H1 (cell line): ENCODE measurements at regions not wholly inside any gene's neighbourhood (a gene's known extent, or its start where the extent isn't known, plus 50 kb on each side); places are given as distances from the start of the nearest gene placed in this dataset.

Source experiments
- CTCF ChIA-PET: fragments of 300-600 bp; sonication (Branson Sonifier 250); formaldehyde crosslinking; loops from one replicate; lab custom pipeline; 2021; ENCODE audit not compliant: partially characterized antibody; lab: Charles Lee
- POLR2A ChIA-PET: fragments of 300-600 bp; sonication (Branson Sonifier 250); formaldehyde crosslinking; loops from one replicate; lab custom pipeline; 2021; ENCODE audit warnings: inconsistent platforms; ENCODE audit not compliant: partially characterized antibody; lab: Charles Lee
- DNase-seq, 2 experiments: peaks; one replicate each; pipeline versions ENCODE4 v3.0.0 to v3.0.0-alpha.2; 2010 to 2022; ENCODE audit warnings: low spot score in 2 of 2, low read depth in 1 of 2, mixed read lengths in 1 of 2
- FAIRE-seq: peaks from 2 replicates; lab custom pipeline; 2011; peaks lifted over from hg19 to GRCh38; lab: Jason Lieb, UNC
- H2AFZ ChIP-seq: 2 replicates; pipeline ENCODE4 v1.8.1; 2012; ENCODE audit warnings: low read length, inconsistent platforms
- H2AK5ac ChIP-seq: 2 replicates; pipeline ENCODE4 v1.6.1; 2013; ENCODE audit warnings: low read depth, low read length
- H2BK120ac ChIP-seq: replicated peaks from 2 replicates; pipeline ENCODE3; 2013; ENCODE audit warnings: low read depth, low read length, inconsistent platforms
- H2BK12ac ChIP-seq: 2 replicates; pipeline ENCODE4 v1.6.1; 2013; ENCODE audit warnings: low read depth, low read length
- H2BK15ac ChIP-seq: 2 replicates; pipeline ENCODE4 v1.6.1; 2013; ENCODE audit warnings: low read length
- H2BK20ac ChIP-seq: 2 replicates; pipeline ENCODE4 v1.6.1; 2013; ENCODE audit warnings: low read length
- H2BK5ac ChIP-seq: 2 replicates; pipeline ENCODE4 v1.6.1; 2013; ENCODE audit warnings: low read depth, low read length
- H3K14ac ChIP-seq: 2 replicates; pipeline ENCODE4 v1.6.1; 2013; ENCODE audit warnings: inconsistent platforms; ENCODE audit not compliant: insufficient read length
- H3K18ac ChIP-seq: 2 replicates; pipeline ENCODE4 v1.6.1; 2013; ENCODE audit warnings: low read length; ENCODE audit errors: extremely low read depth
- H3K23ac ChIP-seq: 2 replicates; pipeline ENCODE4 v1.6.1; 2013; ENCODE audit warnings: inconsistent platforms; ENCODE audit not compliant: insufficient read length
- H3K23me2 ChIP-seq: 2 replicates; pipeline ENCODE4 v1.6.1; 2013; ENCODE audit warnings: low read depth, low read length
- H3K27ac ChIP-seq: 2 replicates; pipeline ENCODE4 v1.6.1; 2011; ENCODE audit warnings: low read depth, low read length, inconsistent platforms
- H3K27me3 ChIP-seq, 4 experiments: replicated peaks in 1 of 4; 1 replicate in 1 of 4; 2 replicates in 3 of 4; pipeline versions ENCODE4 v1.6.1 to v1.8.1; 2011 to 2013; ENCODE audit warnings: low read length in 3 of 4, mild to moderate bottlenecking in 3 of 4, inconsistent platforms in 2 of 4, mixed read lengths in 2 of 4, moderate library complexity in 1 of 4; ENCODE audit not compliant: control insufficient read depth in 3 of 4, insufficient read depth in 3 of 4; ENCODE audit errors: extremely low read depth in 1 of 4
- H3K36me3 ChIP-seq, 4 experiments: 2 replicates each; pipeline versions ENCODE4 v1.6.1 to v1.8.1; 2011 to 2013; ENCODE audit warnings: mild to moderate bottlenecking in 4 of 4, low read length in 3 of 4, moderate library complexity in 2 of 4, control low read depth in 1 of 4, inconsistent platforms in 1 of 4; ENCODE audit not compliant: insufficient read depth in 4 of 4, control insufficient read depth in 2 of 4
- H3K4ac ChIP-seq: replicated peaks from 2 replicates; pipeline ENCODE3; 2013; ENCODE audit warnings: low read length, low read depth, mixed read lengths, inconsistent platforms; ENCODE audit not compliant: insufficient read length
- H3K4me1 ChIP-seq, 4 experiments: replicated peaks in 1 of 4; 1 replicate in 1 of 4; 2 replicates in 3 of 4; pipeline versions ENCODE4 v1.6.1 to v1.8.1; 2011 to 2013; ENCODE audit warnings: low read length in 3 of 4, inconsistent platforms in 2 of 4, mixed read lengths in 1 of 4; ENCODE audit not compliant: insufficient read depth in 4 of 4, control insufficient read depth in 3 of 4
- H3K4me2 ChIP-seq, 2 experiments: 2 replicates each; pipeline versions ENCODE4 v1.6.1 to v1.8.1; 2011 to 2013; ENCODE audit warnings: low read depth in 2 of 2, low read length in 2 of 2, control low read depth in 1 of 2, inconsistent platforms in 1 of 2, mild to moderate bottlenecking in 1 of 2; ENCODE audit not compliant: insufficient read depth in 1 of 2
- H3K4me3 ChIP-seq, 4 experiments: fragments of 200-600, 300-600 bp in 1 of 4; sonication (generic), shearing (Covaris generic), sonication (Bioruptor Twin) in 1 of 4; 2 replicates each; pipeline versions ENCODE4 v1.5.1 to v1.8.1; 2011 to 2016; ENCODE audit warnings: low read length in 4 of 4, low read depth in 3 of 4, control low read depth in 2 of 4, inconsistent platforms in 2 of 4, mild to moderate bottlenecking in 2 of 4, mixed read lengths in 1 of 4, moderate library complexity in 1 of 4; ENCODE audit not compliant: insufficient read depth in 2 of 4; ENCODE audit errors: extremely low read depth in 1 of 4
- H3K56ac ChIP-seq: replicated peaks from 2 replicates; pipeline ENCODE3; 2013; ENCODE audit warnings: low read depth, mild to moderate bottlenecking, mixed read lengths, low read length, inconsistent platforms; ENCODE audit not compliant: insufficient read length
- H3K79me1 ChIP-seq: 2 replicates; pipeline ENCODE4 v1.6.1; 2013; ENCODE audit warnings: low read depth, low read length, control low read depth
- H3K79me2 ChIP-seq, 2 experiments: 2 replicates each; pipeline versions ENCODE4 v1.6.1 to v1.8.1; 2012 to 2013; ENCODE audit warnings: low read length in 2 of 2, mild to moderate bottlenecking in 2 of 2, inconsistent platforms in 1 of 2; ENCODE audit not compliant: insufficient read depth in 2 of 2, control insufficient read depth in 1 of 2
- H3K9ac ChIP-seq, 4 experiments: replicated peaks in 1 of 4; 1 replicate in 1 of 4; 2 replicates in 3 of 4; pipeline versions ENCODE4 v1.6.1 to v1.8.1; 2011 to 2013; ENCODE audit warnings: low read depth in 3 of 4, low read length in 3 of 4, control low read depth in 2 of 4, mild to moderate bottlenecking in 2 of 4, moderate library complexity in 2 of 4, inconsistent platforms in 1 of 4; ENCODE audit errors: extremely low read depth in 1 of 4
- H3K9me3 ChIP-seq, 2 experiments: 2 replicates each; pipeline versions ENCODE4 v1.6.1 to v1.8.1; 2012 to 2013; ENCODE audit warnings: mild to moderate bottlenecking in 2 of 2, moderate library complexity in 2 of 2, control low read depth in 1 of 2, inconsistent platforms in 1 of 2, low read depth in 1 of 2, low read length in 1 of 2, mixed read lengths in 1 of 2; ENCODE audit not compliant: insufficient read depth in 2 of 2
- H4K20me1 ChIP-seq, 2 experiments: replicated peaks in 1 of 2; 2 replicates each; pipeline versions ENCODE3 to v1.8.1; 2011 to 2013; ENCODE audit warnings: inconsistent platforms in 2 of 2, low read length in 2 of 2, mild to moderate bottlenecking in 1 of 2; ENCODE audit not compliant: insufficient read depth in 2 of 2, control insufficient read depth in 1 of 2
- H4K5ac ChIP-seq: 2 replicates; pipeline ENCODE4 v1.6.1; 2013; ENCODE audit warnings: low read length, low read depth, mixed read lengths, inconsistent platforms; ENCODE audit not compliant: insufficient read length
- H4K8ac ChIP-seq: 2 replicates; pipeline ENCODE4 v1.8.0; 2013; ENCODE audit warnings: mild to moderate bottlenecking, moderate library complexity, low read length, inconsistent platforms; ENCODE audit not compliant: insufficient read depth; ENCODE audit errors: extremely low read depth
- H4K91ac ChIP-seq: replicated peaks from 2 replicates; pipeline ENCODE3; 2013; ENCODE audit warnings: low read length, mixed read lengths, inconsistent platforms; ENCODE audit not compliant: insufficient read length
- ASH2L ChIP-seq: fragments of 200-600, 300-600 bp; sonication (generic); IDR thresholded peaks from one replicate; pipeline ENCODE4 v1.7.1; 2017; ENCODE audit warnings: low read length
- BRCA1 ChIP-seq: IDR thresholded peaks from 2 replicates; pipeline ENCODE4 v1.6.1; 2012; ENCODE audit warnings: low read depth, low read length, improper control_type of control experiment
- CBX5 ChIP-seq: fragments of 300-800, 300-1000 bp; sonication (generic); IDR thresholded peaks from 2 replicates; pipeline ENCODE4 v1.7.1; 2016; ENCODE audit warnings: antibody characterized with exemption, low read length, low read depth
- EP300 ChIP-seq, 2 experiments: IDR thresholded peaks; 1 replicate in 1 of 2; 2 replicates in 1 of 2; pipeline ENCODE4 v1.6.1; 2011 to 2012; ENCODE audit warnings: low read depth in 2 of 2, low read length in 2 of 2, mild to moderate bottlenecking in 2 of 2, borderline replicate concordance in 1 of 2, inconsistent platforms in 1 of 2, moderate library complexity in 1 of 2
- JUND ChIP-seq: IDR thresholded peaks from 2 replicates; pipeline ENCODE4 v1.6.1; 2011; ENCODE audit warnings: mild to moderate bottlenecking, improper control_type of control experiment, low read length
- RFX5 ChIP-seq: IDR thresholded peaks from 2 replicates; pipeline ENCODE4 v1.6.1; 2011; ENCODE audit warnings: low read depth, low read length, improper control_type of control experiment, borderline replicate concordance
- RNF2 ChIP-seq: fragments of 200-900, 300-1000 bp; sonication (generic); IDR thresholded peaks from 2 replicates; pipeline ENCODE4 v1.7.1; 2016; ENCODE audit warnings: borderline replicate concordance, low read depth, mild to moderate bottlenecking, antibody characterized with exemption, low read length; ENCODE audit not compliant: poor library complexity, severe bottlenecking; ENCODE audit errors: missing control alignments
- SAP30 ChIP-seq: fragments of 300-600 bp; sonication (generic); IDR thresholded peaks from 2 replicates; pipeline ENCODE4 v1.7.1; 2012; ENCODE audit warnings: low read length, moderate library complexity, mild to moderate bottlenecking, inconsistent platforms; ENCODE audit not compliant: insufficient read depth, insufficient replicate concordance
- SIX5 ChIP-seq: IDR thresholded peaks from 2 replicates; pipeline ENCODE4 v1.6.1; 2011; ENCODE audit warnings: mild to moderate bottlenecking, low read depth, low read length
- SUZ12 ChIP-seq: fragments of 200-600 bp; sonication (generic); IDR thresholded peaks from 2 replicates; pipeline ENCODE4 v1.6.1; 2012; ENCODE audit warnings: mild to moderate bottlenecking, inconsistent platforms, low read length, moderate library complexity, mixed read lengths
- WGBS, 2 experiments: shearing (Covaris generic) in 1 of 2; methylation state at CpG; one replicate each; pipeline versions ENCODE4 v1.1.6 to v1.1.7; 2013 to 2015; ENCODE audit warnings: low lambda C conversion rate in 2 of 2, mixed read lengths in 2 of 2, inconsistent platforms in 1 of 2, low coverage in 1 of 2, missing lambda C conversion rate in 1 of 2; ENCODE audit not compliant: insufficient replicate concordance in 2 of 2, insufficient coverage in 1 of 2, insufficient read length in 1 of 2; ENCODE audit errors: extremely low coverage in 1 of 2, missing lambda C conversion rate in 1 of 2; 5-methylcytosine and 5-hydroxymethylcytosine counted together
- TF ChIP-seq, protein P1 (sequence below): IDR thresholded peaks from 2 replicates; pipeline ENCODE4 v1.6.1; 2012; ENCODE audit warnings: low read length, inconsistent platforms

DNA sequence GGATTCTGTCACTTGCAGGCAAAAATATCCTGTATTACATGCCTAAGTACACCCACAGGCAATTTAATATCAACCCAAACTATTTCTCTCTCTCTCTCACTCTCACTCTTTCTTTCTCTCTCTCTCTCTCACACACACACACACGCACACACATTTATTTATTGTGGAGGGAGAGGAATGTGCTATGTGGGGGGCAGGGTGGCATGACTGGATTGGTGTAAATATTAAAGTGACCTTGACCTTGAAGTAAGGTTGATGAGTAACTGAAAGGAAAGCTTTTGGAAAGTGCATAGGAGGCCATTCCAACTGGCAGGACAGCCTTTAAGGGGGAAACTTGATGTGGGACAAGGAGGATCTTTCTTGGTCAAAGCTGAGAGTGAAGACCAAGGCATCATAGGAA, 589.7 kb upstream of the KIRREL3 start:
- H4K20me1 ChIP-seq = no peaks in the 10 kb centered on the region
- H2BK120ac ChIP-seq = no peak overlapping the region
- H4K91ac ChIP-seq = no peak overlapping the region
- H2BK5ac ChIP-seq = no peak overlapping the region
- ChIA-PET CTCF (interaction anchor here (0.7 to 2.4 kb wide), 3 partner anchors 8 to 455 kb away, joined by 3 to 5 read pairs (median 4); no protein-coding TSS in a partner anchor), POLR2A (no interaction called here)
- no peak for FAIRE-seq
- no peak overlapping the region for H3K23ac ChIP-seq
- WGBS, 2 experiments = 88 to 100% methylated on average over 1 of the region's 1 CpG
- H3K27ac ChIP-seq = no peak overlapping the region
- no peaks in the 10 kb centered on the region for H3K79me1 ChIP-seq
- H3K9ac ChIP-seq = no peak overlapping the region
- no peak overlapping the region for H2AFZ ChIP-seq
- no peaks in the 10 kb centered on the region for H3K79me2 ChIP-seq
- no peak for DNase-seq
- no peaks in the 10 kb centered on the region for H3K9me3 ChIP-seq
- no peak overlapping the region for H3K4ac ChIP-seq
- no peak overlapping the region for H3K14ac ChIP-seq
- no peaks in the 10 kb centered on the region for H3K36me3 ChIP-seq
- no peak overlapping the region for H2AK5ac ChIP-seq
- H2BK15ac ChIP-seq = no peak overlapping the region
- no peak overlapping the region for H3K4me3 ChIP-seq
- H3K27me3 ChIP-seq = no peaks in the 10 kb centered on the region
- no peak overlapping the region for H2BK12ac ChIP-seq
- H4K8ac ChIP-seq = no peak overlapping the region
- H2BK20ac ChIP-seq = no peak overlapping the region
- no peaks in the 10 kb centered on the region for H3K23me2 ChIP-seq
- H4K5ac ChIP-seq = no peak overlapping the region
- H3K4me1 ChIP-seq = no peaks in the 10 kb centered on the region
- no peak overlapping the region for H3K18ac ChIP-seq
- no peak overlapping the region for H3K4me2 ChIP-seq
- H3K56ac ChIP-seq = no peak overlapping the region
- TF ChIP-seq CBX5 (no peak), BRCA1 (no peak), SUZ12 (no peak), RNF2 (no peak), RFX5 (no peak), ASH2L (no peak), JUND (no peak), EP300 (IDR thresholded peaks at IDR 0.05; ENCODE audit: borderline replicate concordance in 1 of 2, low read depth in 2 of 2, low read length in 2 of 2) (no peak), SAP30 (no peak), SIX5 (no peak)
- TF ChIP-seq, protein P1, sequence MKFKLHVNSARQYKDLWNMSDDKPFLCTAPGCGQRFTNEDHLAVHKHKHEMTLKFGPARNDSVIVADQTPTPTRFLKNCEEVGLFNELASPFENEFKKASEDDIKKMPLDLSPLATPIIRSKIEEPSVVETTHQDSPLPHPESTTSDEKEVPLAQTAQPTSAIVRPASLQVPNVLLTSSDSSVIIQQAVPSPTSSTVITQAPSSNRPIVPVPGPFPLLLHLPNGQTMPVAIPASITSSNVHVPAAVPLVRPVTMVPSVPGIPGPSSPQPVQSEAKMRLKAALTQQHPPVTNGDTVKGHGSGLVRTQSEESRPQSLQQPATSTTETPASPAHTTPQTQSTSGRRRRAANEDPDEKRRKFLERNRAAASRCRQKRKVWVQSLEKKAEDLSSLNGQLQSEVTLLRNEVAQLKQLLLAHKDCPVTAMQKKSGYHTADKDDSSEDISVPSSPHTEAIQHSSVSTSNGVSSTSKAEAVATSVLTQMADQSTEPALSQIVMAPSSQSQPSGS = no peak
